D721Med (cell line): ENCODE measurements at regions not wholly inside any gene's neighbourhood (a gene's known extent, or its start where the extent isn't known, plus 50 kb on each side); places are given as distances from the start of the nearest gene placed in this dataset.

ENCODE experiments used
- DNase-seq: peaks from one replicate; pipeline ENCODE4 v3.0.0; 2011; ENCODE audit warnings: low spot score; ENCODE audit not compliant: insufficient read length
- FAIRE-seq: peaks from 2 replicates; lab custom pipeline; 2011; peaks lifted over from hg19 to GRCh38; lab: Jason Lieb, UNC
- TF ChIP-seq, protein P1 (sequence below): IDR thresholded peaks from 2 replicates; pipeline ENCODE4 v1.5.1; 2012; ENCODE audit warnings: mild to moderate bottlenecking, control low read depth; ENCODE audit not compliant: insufficient read depth; ENCODE audit errors: missing control alignments

GRCh38 chr2:205849136-205849535 is 166.8 kb downstream of the NRP2 start:
- no peak for DNase-seq
- TF ChIP-seq, protein P1, sequence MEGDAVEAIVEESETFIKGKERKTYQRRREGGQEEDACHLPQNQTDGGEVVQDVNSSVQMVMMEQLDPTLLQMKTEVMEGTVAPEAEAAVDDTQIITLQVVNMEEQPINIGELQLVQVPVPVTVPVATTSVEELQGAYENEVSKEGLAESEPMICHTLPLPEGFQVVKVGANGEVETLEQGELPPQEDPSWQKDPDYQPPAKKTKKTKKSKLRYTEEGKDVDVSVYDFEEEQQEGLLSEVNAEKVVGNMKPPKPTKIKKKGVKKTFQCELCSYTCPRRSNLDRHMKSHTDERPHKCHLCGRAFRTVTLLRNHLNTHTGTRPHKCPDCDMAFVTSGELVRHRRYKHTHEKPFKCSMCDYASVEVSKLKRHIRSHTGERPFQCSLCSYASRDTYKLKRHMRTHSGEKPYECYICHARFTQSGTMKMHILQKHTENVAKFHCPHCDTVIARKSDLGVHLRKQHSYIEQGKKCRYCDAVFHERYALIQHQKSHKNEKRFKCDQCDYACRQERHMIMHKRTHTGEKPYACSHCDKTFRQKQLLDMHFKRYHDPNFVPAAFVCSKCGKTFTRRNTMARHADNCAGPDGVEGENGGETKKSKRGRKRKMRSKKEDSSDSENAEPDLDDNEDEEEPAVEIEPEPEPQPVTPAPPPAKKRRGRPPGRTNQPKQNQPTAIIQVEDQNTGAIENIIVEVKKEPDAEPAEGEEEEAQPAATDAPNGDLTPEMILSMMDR = no peak
- FAIRE-seq = no peak

GRCh38 chr2:205848601-205849000 is 166.3 kb downstream of the NRP2 start:
- TF ChIP-seq, protein P1 = no peak
- no peak for FAIRE-seq
- no peak for DNase-seq
